Prostate gland (tissue), 2 donors: ENCODE measurements at regions not wholly inside any gene's neighbourhood (a gene's known extent, or its start where the extent isn't known, plus 50 kb on each side); places are given as distances from the start of the nearest gene placed in this dataset.

Experiments used
- CTCF ChIP-seq, 4 experiments: fragments of 200-600 bp in 2 of 4; fragments of 450-650 bp in 2 of 4; sonication (generic) in 2 of 4; IDR thresholded peaks; 1 replicate in 3 of 4; 2 replicates in 1 of 4; pipeline ENCODE4 v1.5.1; 2016 to 2019; ENCODE audit warnings: antibody characterized with exemption in 4 of 4, mild to moderate bottlenecking in 2 of 4, moderate library complexity in 2 of 4
- POLR2A ChIP-seq: fragments of 450-650 bp; IDR thresholded peaks from one replicate; pipeline ENCODE4 v1.6.1; 2016; ENCODE audit warnings: antibody characterized with exemption, mild to moderate bottlenecking

GRCh38 chr13:22893204-22893603 is 287.6 kb upstream of the SGCG start:
- TF ChIP-seq POLR2A (no peak), CTCF (IDR thresholded peaks at IDR 0.05) (no peak)
